IMR-90 (cell line): ENCODE measurements at regions not wholly inside any gene's neighbourhood (a gene's known extent, or its start where the extent isn't known, plus 50 kb on each side); places are given as distances from the start of the nearest gene placed in this dataset.

Experiments
- ATAC-seq: fragments of 200-7000 bp; cut with Tn5 transposase; 2 replicates; pipeline ENCODE4 v1.9.1; 2020; ENCODE audit warnings: low read depth, mild to moderate bottlenecking, moderate library complexity
- BruUV-seq: library from RNA; stranded (reverse); fragments of 400-500 nt; replicated peaks from 2 replicates; lab custom pipeline; 2021; lab: Mats Ljungman, UMichigan
- CTCF ChIA-PET: fragments of 300-600 bp; formaldehyde crosslinking; extraction: SDS; loops from one replicate; lab custom pipeline; 2021; ENCODE audit warnings: antibody characterized with exemption; lab: Yijun Ruan, JAX
- POLR2A ChIA-PET: fragments of 300-600 bp; sonication (Branson Sonifier 250); formaldehyde crosslinking; loops from one replicate; lab custom pipeline; 2022; ENCODE audit warnings: antibody characterized with exemption; ENCODE audit not compliant: unreplicated experiment; lab: Charles Lee
- DNase-seq: peaks from one replicate; pipeline ENCODE4 v3.0.0; 2013
- H2AFZ ChIP-seq: replicated peaks from 2 replicates; pipeline ENCODE3; 2013; ENCODE audit warnings: low read length, mild to moderate bottlenecking; ENCODE audit not compliant: poor library complexity
- H2AK5ac ChIP-seq: 2 replicates; pipeline ENCODE4 v1.6.1; 2013; ENCODE audit warnings: low read depth, low read length, inconsistent platforms
- H2AK9ac ChIP-seq: replicated peaks from 2 replicates; pipeline ENCODE3; 2013; ENCODE audit warnings: mild to moderate bottlenecking, low read depth, low read length, moderate library complexity; ENCODE audit not compliant: poor library complexity
- H2BK120ac ChIP-seq: 2 replicates; pipeline ENCODE4 v1.6.1; 2013; ENCODE audit warnings: low read depth, low read length, inconsistent platforms
- H2BK15ac ChIP-seq: 3 replicates; pipeline ENCODE4 v1.6.1; 2013; ENCODE audit warnings: low read depth, low read length, inconsistent platforms
- H2BK20ac ChIP-seq: 2 replicates; pipeline ENCODE4 v1.6.1; 2013; ENCODE audit warnings: low read depth, mild to moderate bottlenecking, inconsistent platforms, low read length, moderate library complexity
- H2BK5ac ChIP-seq: 2 replicates; pipeline ENCODE4 v1.6.1; 2013; ENCODE audit warnings: mild to moderate bottlenecking, low read depth, low read length, inconsistent platforms; ENCODE audit not compliant: poor library complexity, severe bottlenecking
- H3K14ac ChIP-seq: replicated peaks from 2 replicates; pipeline ENCODE4 v1.6.1; 2013; ENCODE audit warnings: low read depth, low read length, inconsistent platforms
- H3K18ac ChIP-seq: 2 replicates; pipeline ENCODE4 v1.6.1; 2013; ENCODE audit warnings: low read depth, low read length, control low read depth
- H3K23ac ChIP-seq: 2 replicates; pipeline ENCODE4 v1.6.1; 2013; ENCODE audit warnings: low read depth, low read length, inconsistent platforms
- H3K27ac ChIP-seq: 2 replicates; pipeline ENCODE4 v1.5.1; 2013; ENCODE audit warnings: mild to moderate bottlenecking, control low read depth, low read length; ENCODE audit not compliant: insufficient read depth
- H3K27me3 ChIP-seq: 2 replicates; pipeline ENCODE4 v1.6.1; 2013; ENCODE audit warnings: low read length; ENCODE audit not compliant: control insufficient read depth, insufficient read depth
- H3K36me3 ChIP-seq: 2 replicates; pipeline ENCODE4 v1.6.1; 2013; ENCODE audit warnings: low read length, mixed read lengths; ENCODE audit not compliant: control insufficient read depth, insufficient read depth
- H3K4ac ChIP-seq: 2 replicates; pipeline ENCODE4 v1.6.1; 2013; ENCODE audit warnings: low read depth, low read length, inconsistent platforms
- H3K4me1 ChIP-seq: 2 replicates; pipeline ENCODE4 v1.6.1; 2013; ENCODE audit warnings: low read length, mixed read lengths; ENCODE audit not compliant: control insufficient read depth, insufficient read depth
- H3K4me2 ChIP-seq: 2 replicates; pipeline ENCODE4 v1.6.1; 2013; ENCODE audit warnings: low read depth, mild to moderate bottlenecking, control low read depth, low read length, moderate library complexity
- H3K4me3 ChIP-seq: 2 replicates; pipeline ENCODE4 v1.5.1; 2013; ENCODE audit warnings: low read depth, mild to moderate bottlenecking, control low read depth, low read length, moderate library complexity; ENCODE audit not compliant: insufficient read depth
- H3K56ac ChIP-seq: 2 replicates; pipeline ENCODE4 v1.6.1; 2013; ENCODE audit warnings: low read length, inconsistent platforms; ENCODE audit not compliant: insufficient read depth; ENCODE audit errors: extremely low read depth
- H3K79me1 ChIP-seq, 2 experiments: 2 replicates each; pipeline ENCODE4 v1.6.1; 2013; ENCODE audit warnings: low read length in 2 of 2, inconsistent platforms in 1 of 2, low read depth in 1 of 2
- H3K9ac ChIP-seq: 2 replicates; pipeline ENCODE4 v1.6.1; 2013; ENCODE audit warnings: low read depth, low read length, control low read depth
- H3K9me1 ChIP-seq: 2 replicates; pipeline ENCODE4 v1.6.1; 2013; ENCODE audit warnings: low read length, inconsistent platforms; ENCODE audit not compliant: insufficient read depth
- H3K9me3 ChIP-seq: 2 replicates; pipeline ENCODE4 v1.6.1; 2013; ENCODE audit warnings: low read length; ENCODE audit not compliant: control insufficient read depth, insufficient read depth
- H4K20me1 ChIP-seq: 2 replicates; pipeline ENCODE4 v1.6.1; 2013; ENCODE audit warnings: low read length, inconsistent platforms; ENCODE audit not compliant: insufficient read depth
- H4K5ac ChIP-seq: 2 replicates; pipeline ENCODE4 v1.6.1; 2013; ENCODE audit warnings: mild to moderate bottlenecking, low read depth, low read length, control low read depth
- H4K8ac ChIP-seq, 2 experiments: 2 replicates each; pipeline ENCODE4 v1.6.1; 2013; ENCODE audit warnings: low read depth in 2 of 2, low read length in 2 of 2, control low read depth in 1 of 2, inconsistent platforms in 1 of 2
- H4K91ac ChIP-seq: 2 replicates; pipeline ENCODE4 v1.6.1; 2013; ENCODE audit warnings: low read depth, low read length, inconsistent platforms; ENCODE audit not compliant: insufficient read depth
- CEBPB ChIP-seq: IDR thresholded peaks from 2 replicates; pipeline ENCODE4 v1.6.1; 2012; ENCODE audit warnings: low read depth, low read length, improper control_type of control experiment
- FOS ChIP-seq: fragments of 150-350 bp; IDR thresholded peaks from 2 replicates; pipeline ENCODE4 v1.6.1; 2016; ENCODE audit warnings: low read depth, low read length
- MAZ ChIP-seq: IDR thresholded peaks from 2 replicates; pipeline ENCODE4 v1.6.1; 2012; ENCODE audit warnings: low read depth, mild to moderate bottlenecking, low read length, improper control_type of control experiment, moderate library complexity, borderline replicate concordance
- MXI1 ChIP-seq: IDR thresholded peaks from 2 replicates; pipeline ENCODE4 v1.6.1; 2012; ENCODE audit warnings: low read depth, mild to moderate bottlenecking, low read length, moderate library complexity, borderline replicate concordance
- RCOR1 ChIP-seq: IDR thresholded peaks from 2 replicates; pipeline ENCODE4 v1.6.1; 2012; ENCODE audit warnings: mild to moderate bottlenecking, low read length, improper control_type of control experiment; ENCODE audit not compliant: insufficient replicate concordance
- WGBS, 2 experiments: methylation state at CpG; one replicate each; pipeline versions ENCODE4 v1.1.5 to v1.1.7; 2013; ENCODE audit warnings: missing lambda C conversion rate in 2 of 2; ENCODE audit not compliant: insufficient read length in 1 of 2; ENCODE audit errors: extremely low coverage in 2 of 2; 5-methylcytosine and 5-hydroxymethylcytosine counted together
- dilution Hi-C: fragments of 300-500 bp; cut with HindIII; formaldehyde crosslinking; loops from one replicate; pipeline ENCODE4 v1.14.3; 2018; ENCODE audit warnings: low sequenced_read_pairs; ENCODE audit not compliant: unreplicated experiment
- in situ Hi-C: fragments of 300-500 bp; cut with MboI; formaldehyde crosslinking; loops from 3 replicates; pipeline ENCODE4 v1.14.3; 2019; ENCODE audit warnings: low sequenced_read_pairs, inconsistent platforms, mixed read lengths
- intact Hi-C: fragments of 100-400 bp; cut with micrococcal nuclease; formaldehyde crosslinking; loops from 2 replicates; pipeline ENCODE4 v1.10.0; 2022

- H3K23ac ChIP-seq: no peak overlapping the region
- H3K4me3 ChIP-seq: no peak overlapping the region
- no peak overlapping the region for H2BK120ac ChIP-seq
- H3K4me2 ChIP-seq: no peak overlapping the region
- no TSS peak for BruUV-seq
- H4K8ac ChIP-seq: no peak overlapping the region
- in situ Hi-C loops: no loop called here
- no peaks in the 10 kb centered on the region for H3K4me1 ChIP-seq
- intact Hi-C loops: no loop called here
- H2BK15ac ChIP-seq: no peak overlapping the region
- DNase-seq (peak; percentile 71), ATAC-seq (peak; percentile 54)
- no peak overlapping the region for H3K4ac ChIP-seq
- no peak overlapping the region for H2BK5ac ChIP-seq
- H3K9me3 ChIP-seq: no peaks in the 10 kb centered on the region
- H3K36me3 ChIP-seq: no peaks in the 10 kb centered on the region
- no peak overlapping the region for H4K5ac ChIP-seq
- H3K56ac ChIP-seq: no peak overlapping the region
- H2AK5ac ChIP-seq: no peak overlapping the region
- CTCF ChIA-PET: no interaction called here
- no peaks in the 10 kb centered on the region for H3K9me1 ChIP-seq
- H4K20me1 ChIP-seq: no peaks in the 10 kb centered on the region
- H3K18ac ChIP-seq: no peak overlapping the region
- no peak overlapping the region for H3K27ac ChIP-seq
- no CpG with 5 or more reads among the region's 5 CpGs for WGBS, 2 experiments
- H2AFZ ChIP-seq: no peak overlapping the region
- no peak overlapping the region for H3K9ac ChIP-seq
- dilution Hi-C loops: no loop called here
- POLR2A ChIA-PET: no interaction called here
- H2AK9ac ChIP-seq: no peak overlapping the region
- H4K91ac ChIP-seq: no peak overlapping the region
- no peak overlapping the region for H2BK20ac ChIP-seq
- H3K14ac ChIP-seq: no peak overlapping the region
- peaks cover 2% of the 10 kb centered on the region for H3K27me3 ChIP-seq
- TF ChIP-seq FOS: no peak
- TF ChIP-seq MAZ: no peak
- TF ChIP-seq RCOR1: no peak
- TF ChIP-seq MXI1: no peak
- TF ChIP-seq CEBPB: 0 out of 2 replicates have a peak, but pooled peaks have one; percentile 24
- no peaks in the 10 kb centered on the region for H3K79me1 ChIP-seq
Observed at GRCh38 chr10:60611291-60611747, 167.0 kb upstream of the CDK1 start.
